IMR-90 (cell line): ENCODE measurements at regions not wholly inside any gene's neighbourhood (a gene's known extent, or its start where the extent isn't known, plus 50 kb on each side); places are given as distances from the start of the nearest gene placed in this dataset.

Experiments used
- ATAC-seq: fragments of 200-7000 bp; cut with Tn5 transposase; 2 replicates; pipeline ENCODE4 v1.9.1; 2020; ENCODE audit warnings: low read depth, mild to moderate bottlenecking, moderate library complexity
- BruUV-seq: library from RNA; stranded (reverse); fragments of 400-500 nt; replicated peaks from 2 replicates; lab custom pipeline; 2021; lab: Mats Ljungman, UMichigan
- CTCF ChIA-PET: fragments of 300-600 bp; formaldehyde crosslinking; extraction: SDS; loops from one replicate; lab custom pipeline; 2021; ENCODE audit warnings: antibody characterized with exemption; lab: Yijun Ruan, JAX
- POLR2A ChIA-PET: fragments of 300-600 bp; sonication (Branson Sonifier 250); formaldehyde crosslinking; loops from one replicate; lab custom pipeline; 2022; ENCODE audit warnings: antibody characterized with exemption; ENCODE audit not compliant: unreplicated experiment; lab: Charles Lee
- DNase-seq: peaks from one replicate; pipeline ENCODE4 v3.0.0; 2013
- H2AFZ ChIP-seq: replicated peaks from 2 replicates; pipeline ENCODE3; 2013; ENCODE audit warnings: low read length, mild to moderate bottlenecking; ENCODE audit not compliant: poor library complexity
- H2AK5ac ChIP-seq: 2 replicates; pipeline ENCODE4 v1.6.1; 2013; ENCODE audit warnings: low read depth, low read length, inconsistent platforms
- H2AK9ac ChIP-seq: replicated peaks from 2 replicates; pipeline ENCODE3; 2013; ENCODE audit warnings: mild to moderate bottlenecking, low read depth, low read length, moderate library complexity; ENCODE audit not compliant: poor library complexity
- H2BK120ac ChIP-seq: 2 replicates; pipeline ENCODE4 v1.6.1; 2013; ENCODE audit warnings: low read depth, low read length, inconsistent platforms
- H2BK15ac ChIP-seq: 3 replicates; pipeline ENCODE4 v1.6.1; 2013; ENCODE audit warnings: low read depth, low read length, inconsistent platforms
- H2BK20ac ChIP-seq: 2 replicates; pipeline ENCODE4 v1.6.1; 2013; ENCODE audit warnings: low read depth, mild to moderate bottlenecking, inconsistent platforms, low read length, moderate library complexity
- H2BK5ac ChIP-seq: 2 replicates; pipeline ENCODE4 v1.6.1; 2013; ENCODE audit warnings: mild to moderate bottlenecking, low read depth, low read length, inconsistent platforms; ENCODE audit not compliant: poor library complexity, severe bottlenecking
- H3K14ac ChIP-seq: replicated peaks from 2 replicates; pipeline ENCODE4 v1.6.1; 2013; ENCODE audit warnings: low read depth, low read length, inconsistent platforms
- H3K18ac ChIP-seq: 2 replicates; pipeline ENCODE4 v1.6.1; 2013; ENCODE audit warnings: low read depth, low read length, control low read depth
- H3K23ac ChIP-seq: 2 replicates; pipeline ENCODE4 v1.6.1; 2013; ENCODE audit warnings: low read depth, low read length, inconsistent platforms
- H3K27ac ChIP-seq: 2 replicates; pipeline ENCODE4 v1.5.1; 2013; ENCODE audit warnings: mild to moderate bottlenecking, control low read depth, low read length; ENCODE audit not compliant: insufficient read depth
- H3K27me3 ChIP-seq: 2 replicates; pipeline ENCODE4 v1.6.1; 2013; ENCODE audit warnings: low read length; ENCODE audit not compliant: control insufficient read depth, insufficient read depth
- H3K36me3 ChIP-seq: 2 replicates; pipeline ENCODE4 v1.6.1; 2013; ENCODE audit warnings: low read length, mixed read lengths; ENCODE audit not compliant: control insufficient read depth, insufficient read depth
- H3K4ac ChIP-seq: 2 replicates; pipeline ENCODE4 v1.6.1; 2013; ENCODE audit warnings: low read depth, low read length, inconsistent platforms
- H3K4me1 ChIP-seq: 2 replicates; pipeline ENCODE4 v1.6.1; 2013; ENCODE audit warnings: low read length, mixed read lengths; ENCODE audit not compliant: control insufficient read depth, insufficient read depth
- H3K4me2 ChIP-seq: 2 replicates; pipeline ENCODE4 v1.6.1; 2013; ENCODE audit warnings: low read depth, mild to moderate bottlenecking, control low read depth, low read length, moderate library complexity
- H3K4me3 ChIP-seq: 2 replicates; pipeline ENCODE4 v1.5.1; 2013; ENCODE audit warnings: low read depth, mild to moderate bottlenecking, control low read depth, low read length, moderate library complexity; ENCODE audit not compliant: insufficient read depth
- H3K56ac ChIP-seq: 2 replicates; pipeline ENCODE4 v1.6.1; 2013; ENCODE audit warnings: low read length, inconsistent platforms; ENCODE audit not compliant: insufficient read depth; ENCODE audit errors: extremely low read depth
- H3K79me1 ChIP-seq, 2 experiments: 2 replicates each; pipeline ENCODE4 v1.6.1; 2013; ENCODE audit warnings: low read length in 2 of 2, inconsistent platforms in 1 of 2, low read depth in 1 of 2
- H3K9ac ChIP-seq: 2 replicates; pipeline ENCODE4 v1.6.1; 2013; ENCODE audit warnings: low read depth, low read length, control low read depth
- H3K9me1 ChIP-seq: 2 replicates; pipeline ENCODE4 v1.6.1; 2013; ENCODE audit warnings: low read length, inconsistent platforms; ENCODE audit not compliant: insufficient read depth
- H3K9me3 ChIP-seq: 2 replicates; pipeline ENCODE4 v1.6.1; 2013; ENCODE audit warnings: low read length; ENCODE audit not compliant: control insufficient read depth, insufficient read depth
- H4K20me1 ChIP-seq: 2 replicates; pipeline ENCODE4 v1.6.1; 2013; ENCODE audit warnings: low read length, inconsistent platforms; ENCODE audit not compliant: insufficient read depth
- H4K5ac ChIP-seq: 2 replicates; pipeline ENCODE4 v1.6.1; 2013; ENCODE audit warnings: mild to moderate bottlenecking, low read depth, low read length, control low read depth
- H4K8ac ChIP-seq, 2 experiments: 2 replicates each; pipeline ENCODE4 v1.6.1; 2013; ENCODE audit warnings: low read depth in 2 of 2, low read length in 2 of 2, control low read depth in 1 of 2, inconsistent platforms in 1 of 2
- H4K91ac ChIP-seq: 2 replicates; pipeline ENCODE4 v1.6.1; 2013; ENCODE audit warnings: low read depth, low read length, inconsistent platforms; ENCODE audit not compliant: insufficient read depth
- BHLHE40 ChIP-seq: fragments of 150-350 bp; IDR thresholded peaks from 2 replicates; pipeline ENCODE4 v1.6.1; 2016; ENCODE audit warnings: mild to moderate bottlenecking, low read depth, low read length
- MAFK ChIP-seq: IDR thresholded peaks from 2 replicates; pipeline ENCODE4 v1.6.1; 2012; ENCODE audit warnings: low read depth, low read length, improper control_type of control experiment
- MAZ ChIP-seq: IDR thresholded peaks from 2 replicates; pipeline ENCODE4 v1.6.1; 2012; ENCODE audit warnings: low read depth, mild to moderate bottlenecking, low read length, improper control_type of control experiment, moderate library complexity, borderline replicate concordance
- NFE2L2 ChIP-seq: fragments of 150-350 bp; IDR thresholded peaks from 2 replicates; pipeline ENCODE4 v1.6.1; 2016; ENCODE audit warnings: low read depth, mild to moderate bottlenecking, low read length
- RCOR1 ChIP-seq: IDR thresholded peaks from 2 replicates; pipeline ENCODE4 v1.6.1; 2012; ENCODE audit warnings: mild to moderate bottlenecking, low read length, improper control_type of control experiment; ENCODE audit not compliant: insufficient replicate concordance
- SMC3 ChIP-seq: fragments of 150-350 bp; IDR thresholded peaks from 2 replicates; pipeline ENCODE4 v1.6.1; 2016; ENCODE audit warnings: low read depth, mild to moderate bottlenecking, antibody characterized with exemption, low read length, moderate library complexity
- WGBS, 2 experiments: methylation state at CpG; one replicate each; pipeline versions ENCODE4 v1.1.5 to v1.1.7; 2013; ENCODE audit warnings: missing lambda C conversion rate in 2 of 2; ENCODE audit not compliant: insufficient read length in 1 of 2; ENCODE audit errors: extremely low coverage in 2 of 2; 5-methylcytosine and 5-hydroxymethylcytosine counted together
- dilution Hi-C: fragments of 300-500 bp; cut with HindIII; formaldehyde crosslinking; loops from one replicate; pipeline ENCODE4 v1.14.3; 2018; ENCODE audit warnings: low sequenced_read_pairs; ENCODE audit not compliant: unreplicated experiment
- in situ Hi-C: fragments of 300-500 bp; cut with MboI; formaldehyde crosslinking; loops from 3 replicates; pipeline ENCODE4 v1.14.3; 2019; ENCODE audit warnings: low sequenced_read_pairs, inconsistent platforms, mixed read lengths
- intact Hi-C: fragments of 100-400 bp; cut with micrococcal nuclease; formaldehyde crosslinking; loops from 2 replicates; pipeline ENCODE4 v1.10.0; 2022

- H3K23ac ChIP-seq, result no peak overlapping the region
- no peak overlapping the region for H2BK15ac ChIP-seq
- DNase-seq (no peak), ATAC-seq (no peak)
- H4K20me1 ChIP-seq, result no peaks in the 10 kb centered on the region
- H3K4me1 ChIP-seq, result no peaks in the 10 kb centered on the region
- H3K9ac ChIP-seq, result no peak overlapping the region
- no peak overlapping the region for H4K91ac ChIP-seq
- CTCF ChIA-PET, result no interaction called here
- H3K4me3 ChIP-seq, result no peak overlapping the region
- H2AFZ ChIP-seq, result no peak overlapping the region
- intact Hi-C loops (no loop called here), in situ Hi-C loops (no loop called here), dilution Hi-C loops (no loop called here)
- POLR2A ChIA-PET, result no interaction called here
- H2BK5ac ChIP-seq, result no peak overlapping the region
- TF ChIP-seq NFE2L2, result no peak
- no peak for TF ChIP-seq RCOR1
- TF ChIP-seq MAFK, result no peak
- TF ChIP-seq SMC3, result no peak
- TF ChIP-seq MAZ, result no peak
- TF ChIP-seq BHLHE40, result no peak
- no peak overlapping the region for H3K14ac ChIP-seq
- H3K18ac ChIP-seq, result no peak overlapping the region
- H3K79me1 ChIP-seq, result no peaks in the 10 kb centered on the region
- no peak overlapping the region for H2BK20ac ChIP-seq
- H3K27me3 ChIP-seq, result no peaks in the 10 kb centered on the region
- H4K5ac ChIP-seq, result no peak overlapping the region
- no peak overlapping the region for H2BK120ac ChIP-seq
- H3K36me3 ChIP-seq, result no peaks in the 10 kb centered on the region
- no peak overlapping the region for H2AK5ac ChIP-seq
- no peak overlapping the region for H2AK9ac ChIP-seq
- BruUV-seq, result no TSS peak
- H3K27ac ChIP-seq, result no peak overlapping the region
- H3K56ac ChIP-seq, result no peak overlapping the region
- H3K4me2 ChIP-seq, result no peak overlapping the region
- WGBS, 2 experiments, result no CpG with 5 or more reads among the region's 4 CpGs
- no peaks in the 10 kb centered on the region for H3K9me1 ChIP-seq
- H3K9me3 ChIP-seq, result peaks cover 17% of the 10 kb centered on the region
- H3K4ac ChIP-seq, result no peak overlapping the region
- H4K8ac ChIP-seq, result no peak overlapping the region
Measured at GRCh38 chr20:12394786-12395185, 477.1 kb downstream of the BTBD3 start.
